ENCODE measurements at regions not wholly inside any gene's neighbourhood (a gene's known extent, or its start where the extent isn't known, plus 50 kb on each side); places are given as distances from the start of the nearest gene placed in this dataset.
"Not testable (repeated sequence)": the region's sequence is repeated elsewhere in the genome, so short reads cannot be mapped to it uniquely, and the experiment has no call there.

GRCh38 chr14:89564286-89564957 is 147.4 kb upstream of the FOXN3 start:
- no peak for DNase-seq (ENCODE audit: low spot score in 2 of 2)
- H3K36me3 ChIP-seq (replicated peaks): no peaks in the 10 kb centered on the region
- no peak overlapping the region for H3K4me3 ChIP-seq
- in situ Hi-C loops (cut with MboI; ENCODE audit: low sequenced_read_pairs): no loop called here
- H3K27me3 ChIP-seq (ENCODE audit: low read depth): no peaks in the 10 kb centered on the region
- H3K4me1 ChIP-seq: no peaks in the 10 kb centered on the region
- no peaks in the 10 kb centered on the region for H3K9me3 ChIP-seq

- no peaks in the 10 kb centered on the region for H3K4me1 ChIP-seq
- H3K4me3 ChIP-seq: no peak overlapping the region
- no peaks in the 10 kb centered on the region for H3K27me3 ChIP-seq (ENCODE audit: low read depth)
- DNase-seq (ENCODE audit: low spot score in 2 of 2): no peak
- no peaks in the 10 kb centered on the region for H3K36me3 ChIP-seq (replicated peaks)
- in situ Hi-C loops (cut with MboI; ENCODE audit: low sequenced_read_pairs): no loop called here
- H3K9me3 ChIP-seq: no peaks in the 10 kb centered on the region
These were observed 146.4 kb upstream of the FOXN3 start for GRCh38 chr14:89563471-89563870.

GRCh38 chr14:89551955-89552354 is 134.9 kb upstream of the FOXN3 start:
- Histone ChIP-seq H3K27me3 (ENCODE audit: low read depth) (no peaks in the 10 kb centered on the region), H3K4me3 (no peak overlapping the region), H3K9me3 (no peaks in the 10 kb centered on the region), H3K36me3 (replicated peaks) (no peaks in the 10 kb centered on the region), H3K4me1 (peaks cover 10% of the 10 kb centered on the region)
- DNase-seq (ENCODE audit: low spot score in 2 of 2): no peak
- in situ Hi-C loops (cut with MboI; ENCODE audit: low sequenced_read_pairs): no loop called here

- Histone ChIP-seq H3K27me3 (ENCODE audit: low read depth) (no peaks in the 10 kb centered on the region), H3K4me1 (peaks cover 10% of the 10 kb centered on the region), H3K36me3 (replicated peaks) (no peaks in the 10 kb centered on the region), H3K4me3 (no peak overlapping the region), H3K9me3 (no peaks in the 10 kb centered on the region)
- DNase-seq (ENCODE audit: low spot score in 2 of 2): no peak
- in situ Hi-C loops (cut with MboI; ENCODE audit: low sequenced_read_pairs): no loop called here
These were observed 134.4 kb upstream of the FOXN3 start for GRCh38 chr14:89551432-89551831.

GRCh38 chr14:89550821-89551220 is 133.8 kb upstream of the FOXN3 start:
- DNase-seq (ENCODE audit: low spot score in 2 of 2): no peak
- no peaks in the 10 kb centered on the region for H3K9me3 ChIP-seq
- peaks cover 10% of the 10 kb centered on the region for H3K4me1 ChIP-seq
- no peaks in the 10 kb centered on the region for H3K27me3 ChIP-seq (ENCODE audit: low read depth)
- in situ Hi-C loops (cut with MboI; ENCODE audit: low sequenced_read_pairs): no loop called here
- H3K4me3 ChIP-seq: no peak overlapping the region
- no peaks in the 10 kb centered on the region for H3K36me3 ChIP-seq (replicated peaks)

GRCh38 chr14:89549381-89550125 is 132.5 kb upstream of the FOXN3 start:
- Histone ChIP-seq H3K9me3 (no peaks in the 10 kb centered on the region), H3K4me3 (no peak overlapping the region), H3K36me3 (replicated peaks) (no peaks in the 10 kb centered on the region), H3K4me1 (peaks cover 10% of the 10 kb centered on the region), H3K27me3 (ENCODE audit: low read depth) (no peaks in the 10 kb centered on the region)
- in situ Hi-C loops (cut with MboI; ENCODE audit: low sequenced_read_pairs): no loop called here
- peak; percentile 22 to 50 for DNase-seq (ENCODE audit: low spot score in 2 of 2)

- H3K4me1 ChIP-seq; DNase-seq (ENCODE audit: low spot score in 2 of 2); H3K9me3 ChIP-seq; in situ Hi-C loops (cut with MboI; ENCODE audit: low sequenced_read_pairs); H3K36me3 ChIP-seq (replicated peaks); H3K4me3 ChIP-seq; H3K27me3 ChIP-seq (ENCODE audit: low read depth): not testable (repeated sequence)
These were observed 130.0 kb upstream of the FOXN3 start for GRCh38 chr14:89547047-89547446.

- Histone ChIP-seq H3K27me3 (ENCODE audit: low read depth) (no peaks in the 10 kb centered on the region), H3K4me3 (no peak overlapping the region), H3K36me3 (replicated peaks) (no peaks in the 10 kb centered on the region), H3K4me1 (peaks cover 8% of the 10 kb centered on the region), H3K9me3 (no peaks in the 10 kb centered on the region)
- in situ Hi-C loops (cut with MboI; ENCODE audit: low sequenced_read_pairs): no loop called here
- no peak for DNase-seq (ENCODE audit: low spot score in 2 of 2)
These were observed 127.7 kb upstream of the FOXN3 start for GRCh38 chr14:89544636-89545301.

GRCh38 chr14:89543425-89543790 is 126.4 kb upstream of the FOXN3 start:
- Histone ChIP-seq H3K27me3 (ENCODE audit: low read depth) (no peaks in the 10 kb centered on the region), H3K36me3 (replicated peaks) (no peaks in the 10 kb centered on the region), H3K4me3 (no peak overlapping the region), H3K9me3 (no peaks in the 10 kb centered on the region), H3K4me1 (no peaks in the 10 kb centered on the region; the same call in 1 of the 2 replicates)
- DNase-seq (ENCODE audit: low spot score in 2 of 2): peak in 1 of 2 experiments; percentile 28
- in situ Hi-C loops (cut with MboI; ENCODE audit: low sequenced_read_pairs): no loop called here

- DNase-seq (ENCODE audit: low spot score in 2 of 2): no peak
- Histone ChIP-seq H3K9me3 (no peaks in the 10 kb centered on the region), H3K4me3 (no peak overlapping the region), H3K36me3 (replicated peaks) (no peaks in the 10 kb centered on the region; the same call in 1 of the 2 replicates), H3K27me3 (ENCODE audit: low read depth) (no peaks in the 10 kb centered on the region), H3K4me1 (no peaks in the 10 kb centered on the region)
- in situ Hi-C loops (cut with MboI; ENCODE audit: low sequenced_read_pairs): no loop called here
These were observed 125.9 kb upstream of the FOXN3 start for GRCh38 chr14:89542786-89543424.

- in situ Hi-C loops (cut with MboI; ENCODE audit: low sequenced_read_pairs): no loop called here
- H3K4me1 ChIP-seq: peaks cover 2% of the 10 kb centered on the region; the same call in 1 of the 2 replicates
- DNase-seq (ENCODE audit: low spot score in 2 of 2): no peak
- H3K9me3 ChIP-seq: no peaks in the 10 kb centered on the region
- no peaks in the 10 kb centered on the region; the same call in 1 of the 2 replicates for H3K36me3 ChIP-seq (replicated peaks)
- H3K4me3 ChIP-seq: no peak overlapping the region
- no peaks in the 10 kb centered on the region for H3K27me3 ChIP-seq (ENCODE audit: low read depth)
These were observed 123.9 kb upstream of the FOXN3 start for GRCh38 chr14:89540830-89541470.

- Histone ChIP-seq H3K9me3 (no peaks in the 10 kb centered on the region), H3K27me3 (ENCODE audit: low read depth) (no peaks in the 10 kb centered on the region), H3K4me1 (peaks cover 4% of the 10 kb centered on the region; the same call in 1 of the 2 replicates), H3K4me3 (no peak overlapping the region), H3K36me3 (replicated peaks) (no peaks in the 10 kb centered on the region; the same call in 1 of the 2 replicates)
- in situ Hi-C loops (cut with MboI; ENCODE audit: low sequenced_read_pairs): no loop called here
- DNase-seq (ENCODE audit: low spot score in 2 of 2): no peak
These were observed 123.2 kb upstream of the FOXN3 start for GRCh38 chr14:89540009-89540829.

GRCh38 chr14:89537911-89538310 is 120.9 kb upstream of the FOXN3 start:
- Histone ChIP-seq H3K9me3 (no peaks in the 10 kb centered on the region), H3K4me1 (peaks cover 5% of the 10 kb centered on the region; the same call in 1 of the 2 replicates), H3K36me3 (replicated peaks) (no peaks in the 10 kb centered on the region; the same call in 1 of the 2 replicates), H3K4me3 (no peak overlapping the region), H3K27me3 (ENCODE audit: low read depth) (no peaks in the 10 kb centered on the region)
- no peak for DNase-seq (ENCODE audit: low spot score in 2 of 2)
- in situ Hi-C loops (cut with MboI; ENCODE audit: low sequenced_read_pairs): no loop called here
